GM18951 (cell line): ENCODE measurements at regions not wholly inside any gene's neighbourhood (a gene's known extent, or its start where the extent isn't known, plus 50 kb on each side); places are given as distances from the start of the nearest gene placed in this dataset.
"Not testable (repeated sequence)": the region's sequence is repeated elsewhere in the genome, so short reads cannot be mapped to it uniquely, and the experiment has no call there.

Experiments used
- POLR2A ChIP-seq: IDR thresholded peaks from 4 replicates; pipeline ENCODE4 v1.6.1; 2011; ENCODE audit warnings: mild to moderate bottlenecking; ENCODE audit not compliant: insufficient read length, insufficient read depth; ENCODE audit errors: extremely low read depth
- in situ Hi-C: fragments of 300-500 bp; cut with MboI; formaldehyde crosslinking; loops from one replicate; pipeline ENCODE4 v1.12.0; 2022; ENCODE audit warnings: low sequenced_read_pairs, mixed read lengths, inconsistent platforms; ENCODE audit not compliant: unreplicated experiment

GRCh38 chr2:23027396-23027795 is 357.6 kb upstream of the KLHL29 start:
- in situ Hi-C loops = no loop called here
- no peak for TF ChIP-seq POLR2A

- TF ChIP-seq POLR2A = no peak
- in situ Hi-C loops = no loop called here
Observed at GRCh38 chr2:23028106-23028505, 356.9 kb upstream of the KLHL29 start.

DNA sequence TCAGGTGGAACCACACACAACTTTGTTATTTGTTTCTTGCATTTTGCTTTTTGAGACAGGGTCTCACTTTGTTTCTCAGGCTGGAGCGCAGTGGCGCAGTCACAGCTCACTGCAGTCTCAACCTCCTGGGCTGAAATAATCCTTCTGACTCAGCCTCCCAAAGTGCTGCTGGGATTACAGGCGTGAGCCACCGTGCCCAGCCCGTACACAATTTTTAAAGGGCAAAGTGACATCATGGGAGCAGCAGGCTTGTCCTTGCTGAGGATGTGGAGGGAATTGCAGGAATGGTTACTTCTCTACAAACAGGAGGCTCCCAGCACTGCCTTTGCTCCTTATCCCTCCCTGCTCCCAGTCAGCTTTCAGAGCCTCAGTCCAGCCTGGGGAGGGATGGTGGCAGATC is 355.9 kb upstream of the KLHL29 start:
- no peak for TF ChIP-seq POLR2A
- in situ Hi-C loops = no loop called here

DNA sequence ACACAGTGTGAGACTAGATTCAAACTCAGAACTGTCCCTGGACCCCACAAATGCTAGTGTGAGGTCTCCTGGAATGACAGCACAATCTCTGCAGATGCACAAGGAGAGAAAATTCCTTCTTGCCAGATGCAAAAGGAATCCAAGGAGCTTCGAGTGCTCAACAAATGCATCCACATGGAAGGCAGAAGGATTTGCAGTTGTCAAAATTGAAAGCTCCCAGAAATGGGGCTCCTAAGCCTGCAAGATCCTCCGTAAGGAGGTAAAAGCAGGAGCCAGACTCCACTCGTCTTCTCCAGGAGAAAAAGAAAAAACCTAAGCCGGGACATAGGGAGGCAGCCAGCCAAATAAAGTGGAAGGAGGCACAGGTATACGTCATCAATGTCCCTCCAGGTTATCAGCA is 355.0 kb upstream of the KLHL29 start:
- TF ChIP-seq POLR2A = no peak

DNA sequence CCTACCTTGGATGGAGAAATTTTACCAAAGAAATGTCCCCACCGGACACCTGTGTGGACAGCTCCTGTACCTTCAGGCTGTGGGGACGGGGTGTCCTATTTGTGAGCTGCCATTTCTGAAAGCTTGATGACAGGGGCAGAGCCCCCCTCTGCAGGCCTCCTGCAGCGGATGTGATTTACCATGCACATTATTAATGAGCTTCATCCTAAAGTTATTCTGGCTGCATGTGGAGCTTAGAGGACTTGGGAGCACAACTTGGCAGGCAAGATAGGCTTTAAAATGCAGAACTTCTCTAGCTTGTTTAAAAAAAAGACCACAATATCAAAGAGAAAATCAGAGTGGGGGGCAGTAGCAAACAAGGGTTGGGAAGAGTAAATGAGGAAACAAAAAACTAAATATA is 350.0 kb upstream of the KLHL29 start:
- TF ChIP-seq POLR2A = no peak
- in situ Hi-C loops = no loop called here

More for the DNA sequence above, 355.0 kb upstream of the KLHL29 start:
- in situ Hi-C loops = no loop called here

DNA sequence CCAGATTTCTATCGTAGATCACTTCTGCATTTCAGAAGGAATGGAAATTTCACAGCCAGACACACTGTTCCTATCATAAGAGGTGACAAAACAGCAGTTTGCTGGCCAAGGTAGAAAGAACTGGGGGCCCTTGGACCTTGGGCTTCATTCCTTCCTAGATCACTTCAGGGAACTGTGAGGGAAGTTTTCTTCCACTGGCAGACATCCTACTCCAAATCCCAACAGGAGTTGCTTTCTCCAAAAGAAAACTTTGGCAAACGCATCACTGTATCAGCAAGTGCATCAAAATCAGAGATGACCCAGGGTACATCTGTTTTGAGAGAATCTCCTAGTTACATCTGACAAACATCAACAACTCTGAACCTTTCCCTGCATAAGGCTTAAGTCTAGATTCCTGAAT is 348.4 kb upstream of the KLHL29 start:
- in situ Hi-C loops = no loop called here
- TF ChIP-seq POLR2A = no peak

DNA sequence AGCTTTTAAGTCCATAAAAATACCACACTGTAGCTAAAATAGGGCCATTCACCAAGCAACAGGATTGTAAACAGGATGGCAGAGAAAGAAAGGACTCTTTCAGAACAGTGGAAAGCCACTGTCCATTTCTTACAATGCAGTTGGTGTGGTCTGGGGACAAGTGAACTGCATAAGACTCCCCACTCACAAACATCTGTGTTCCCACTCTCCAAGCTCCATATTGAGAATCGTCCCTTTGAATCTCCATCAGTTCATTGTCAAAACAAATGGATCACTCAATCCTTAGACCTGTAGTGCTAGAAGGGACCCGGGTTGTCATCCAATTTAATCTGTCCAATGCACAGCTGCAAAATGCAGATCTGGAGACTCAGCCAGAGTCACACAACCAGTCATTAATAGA is 347.4 kb upstream of the KLHL29 start:
- no peak for TF ChIP-seq POLR2A
- in situ Hi-C loops = no loop called here

DNA sequence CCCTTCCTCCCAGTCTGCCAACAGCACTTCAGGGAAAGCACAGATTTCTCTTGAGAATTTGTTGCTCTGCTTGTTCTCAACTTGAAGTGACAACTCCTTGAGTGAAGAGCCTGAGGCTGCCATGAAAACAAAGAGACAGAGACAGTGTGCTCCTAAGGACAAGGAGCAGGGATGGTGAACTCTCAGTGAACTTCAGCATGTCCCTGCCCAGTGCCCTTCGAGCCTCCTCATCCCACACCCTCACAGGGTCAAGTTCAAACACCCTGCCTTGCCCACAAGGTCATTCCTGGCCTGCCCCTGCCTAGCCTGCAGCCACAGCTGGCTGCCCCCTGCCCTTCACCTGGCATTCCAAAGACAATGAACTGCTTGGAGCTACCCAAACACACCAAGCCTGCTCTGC is 343.5 kb upstream of the KLHL29 start:
- in situ Hi-C loops = no loop called here
- no peak for TF ChIP-seq POLR2A

DNA sequence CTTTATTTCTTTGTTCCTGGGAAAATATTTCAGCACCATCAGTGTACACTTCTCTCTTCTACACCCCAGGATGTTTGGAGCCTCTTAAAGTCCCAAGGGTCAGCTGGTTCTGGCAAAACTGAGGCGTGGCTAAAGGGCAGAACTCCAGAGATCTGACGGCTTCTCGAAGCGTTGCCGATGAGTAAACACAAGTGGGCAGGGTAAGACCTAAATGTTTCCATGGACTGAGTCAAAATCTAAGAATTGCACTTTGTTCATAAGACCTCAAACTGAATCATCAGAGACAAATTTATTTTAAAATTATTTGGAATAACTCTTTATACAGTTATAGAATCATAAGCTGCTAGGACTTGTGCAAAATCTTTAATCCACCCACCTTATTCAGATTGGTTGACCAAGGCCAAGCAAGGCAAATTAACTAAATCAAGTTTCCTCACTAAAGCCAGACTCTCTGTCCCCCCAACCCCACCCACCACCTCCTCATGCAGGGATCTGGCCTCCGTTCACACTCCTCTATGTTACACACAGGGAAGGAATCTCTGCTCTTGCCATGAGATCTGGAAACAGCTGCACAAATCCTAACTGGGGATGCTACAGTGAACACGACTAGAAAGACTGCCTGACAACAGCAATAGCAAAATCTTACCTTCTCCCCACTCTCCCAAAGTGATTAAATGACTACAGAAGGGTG is 342.6 kb upstream of the KLHL29 start:
- in situ Hi-C loops = no loop called here

GRCh38 chr2:23050388-23050787 is 334.6 kb upstream of the KLHL29 start:
- no peak for TF ChIP-seq POLR2A
- in situ Hi-C loops = no loop called here

More for the DNA sequence above, 342.6 kb upstream of the KLHL29 start:
- no peak for TF ChIP-seq POLR2A

GRCh38 chr2:23053601-23054000 is 331.4 kb upstream of the KLHL29 start:
- in situ Hi-C loops = no loop called here

DNA sequence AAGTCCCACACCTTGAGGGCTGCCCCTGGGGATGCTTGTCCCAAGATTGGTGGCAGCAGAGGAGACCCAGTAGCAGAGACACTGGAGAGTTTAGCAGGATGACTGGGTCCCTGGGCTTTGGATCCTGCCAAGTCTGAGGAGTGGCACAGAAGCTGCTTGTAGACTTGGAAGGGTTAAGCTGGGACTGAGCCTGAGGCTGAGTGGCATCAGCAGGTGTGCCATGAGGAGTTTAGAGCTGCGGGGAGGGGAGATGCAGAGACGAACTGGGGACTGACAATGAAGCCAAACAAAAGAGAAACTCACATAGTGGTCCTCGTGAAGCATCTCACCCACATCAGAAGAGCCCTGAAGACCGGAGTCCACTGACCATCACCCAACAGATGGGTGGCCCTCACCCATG is 329.7 kb upstream of the KLHL29 start:
- in situ Hi-C loops = no loop called here
- no peak for TF ChIP-seq POLR2A

More at GRCh38 chr2:23053601-23054000, 331.4 kb upstream of the KLHL29 start:
- no peak for TF ChIP-seq POLR2A

DNA sequence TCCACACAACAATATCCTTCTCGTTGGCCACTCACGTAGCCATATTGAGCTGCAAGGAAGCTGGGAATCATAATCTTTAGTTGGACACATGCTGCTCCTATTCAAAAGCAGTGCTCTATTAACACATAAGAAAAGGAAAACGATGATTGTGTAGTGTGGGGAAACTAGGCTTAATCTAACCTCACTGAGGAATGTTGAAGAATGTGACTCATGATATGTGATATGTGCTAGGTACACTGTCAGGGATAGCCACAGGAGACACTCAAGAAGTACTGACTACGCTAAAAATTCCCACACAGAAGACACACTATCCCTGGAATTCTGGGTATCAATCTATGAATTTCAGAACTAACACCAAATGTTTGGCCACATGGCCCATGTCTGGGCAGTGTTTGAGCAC is 328.1 kb upstream of the KLHL29 start:
- in situ Hi-C loops = not testable (repeated sequence)

DNA sequence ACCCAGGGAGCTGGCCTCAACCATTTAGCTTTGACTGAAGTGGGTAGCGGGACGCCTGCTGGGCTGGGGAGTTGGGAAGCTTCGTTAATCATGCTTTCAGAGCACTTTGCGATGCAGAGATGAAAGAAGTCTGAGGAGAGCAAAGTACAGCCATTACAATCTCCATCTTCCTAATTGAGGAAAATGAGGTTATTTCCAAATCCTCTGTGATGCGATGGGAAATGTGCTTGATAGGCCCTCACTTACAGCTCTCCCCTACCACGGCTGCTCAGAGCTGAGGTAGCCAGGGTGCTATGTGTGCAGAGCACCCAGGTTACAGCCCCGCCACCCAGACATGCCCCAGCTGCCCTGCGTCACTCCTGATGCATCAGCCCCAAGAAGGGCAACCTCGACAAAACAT is 326.5 kb upstream of the KLHL29 start:
- no peak for TF ChIP-seq POLR2A
- in situ Hi-C loops = no loop called here

DNA sequence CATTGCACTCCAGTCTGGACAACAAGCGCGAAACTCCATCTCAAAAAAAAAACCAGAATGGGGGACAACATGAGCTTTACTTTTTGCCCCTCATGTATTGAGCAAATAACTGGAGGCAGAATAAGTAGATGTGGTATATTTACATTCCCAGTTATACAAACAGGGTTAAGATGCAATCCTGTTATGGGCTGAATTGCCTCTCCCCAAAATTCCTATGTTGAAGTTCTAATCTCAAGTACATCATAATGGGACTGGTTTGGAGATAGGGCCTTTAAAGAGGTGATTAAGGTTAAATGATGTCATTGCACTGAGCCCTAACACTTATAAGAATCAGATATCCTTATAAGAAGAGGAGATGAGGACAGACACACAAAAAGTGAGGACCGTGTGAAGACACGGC is 319.8 kb upstream of the KLHL29 start:
- in situ Hi-C loops = no loop called here

More for the DNA sequence above, 319.8 kb upstream of the KLHL29 start:
- TF ChIP-seq POLR2A = no peak
